NT2/D1 (cell line): ENCODE measurements at regions not wholly inside any gene's neighbourhood (a gene's known extent, or its start where the extent isn't known, plus 50 kb on each side); places are given as distances from the start of the nearest gene placed in this dataset.

Experiments
- SUZ12 ChIP-seq: IDR thresholded peaks from 2 replicates; pipeline ENCODE4 v1.6.1; 2011; ENCODE audit not compliant: insufficient read length, insufficient read depth; ENCODE audit errors: extremely low read depth
- YY1 ChIP-seq: IDR thresholded peaks from 2 replicates; pipeline ENCODE4 v1.6.1; 2011; ENCODE audit not compliant: insufficient read length, insufficient read depth
- ZNF274 ChIP-seq: IDR thresholded peaks from 2 replicates; pipeline ENCODE4 v1.6.1; 2011; ENCODE audit warnings: mild to moderate bottlenecking, low read depth, low read length

GRCh38 chr10:84038035-84038434 is 101.3 kb upstream of the GHITM start:
- TF ChIP-seq YY1 (no peak), ZNF274 (no peak), SUZ12 (no peak)
